CD14-positive monocyte (primary cell): ENCODE measurements at regions not wholly inside any gene's neighbourhood (a gene's known extent, or its start where the extent isn't known, plus 50 kb on each side); places are given as distances from the start of the nearest gene placed in this dataset.

Experiments used
- DNase-seq, 3 donors: peaks; one replicate each; pipeline ENCODE4 v3.0.0-alpha.2; 2011 to 2022
- H2AFZ ChIP-seq: 2 replicates; pipeline ENCODE4 v1.6.0; 2012; ENCODE audit warnings: mild to moderate bottlenecking, low read depth, low read length, inconsistent platforms; ENCODE audit not compliant: insufficient read depth, poor library complexity, severe bottlenecking
- H3K27ac ChIP-seq, 2 donors: 1 replicate in 1 of 2; 2 replicates in 1 of 2; pipeline ENCODE4 v1.5.1; 2012 to 2013; ENCODE audit warnings: low read length in 2 of 2, control low read depth in 1 of 2, inconsistent platforms in 1 of 2, low read depth in 1 of 2, mild to moderate bottlenecking in 1 of 2
- H3K27me3 ChIP-seq, 2 donors: one replicate each; pipeline versions ENCODE4 v1.6.0 to v1.6.1; 2011 to 2013; ENCODE audit warnings: low read length in 2 of 2; ENCODE audit not compliant: control insufficient read depth in 2 of 2, insufficient read depth in 2 of 2
- H3K36me3 ChIP-seq, 2 donors: replicated peaks in 1 of 2; 1 replicate in 1 of 2; 2 replicates in 1 of 2; pipeline versions ENCODE4 v1.5.1 to v1.6.1; 2012 to 2013; ENCODE audit warnings: low read length in 2 of 2, control low read depth in 1 of 2, inconsistent platforms in 1 of 2, mild to moderate bottlenecking in 1 of 2; ENCODE audit not compliant: insufficient read depth in 2 of 2, control insufficient read depth in 1 of 2
- H3K4me1 ChIP-seq, 2 donors: 1 replicate in 1 of 2; 2 replicates in 1 of 2; pipeline versions ENCODE4 v1.5.1 to v1.6.1; 2012 to 2013; ENCODE audit warnings: low read length in 2 of 2, control low read depth in 1 of 2, inconsistent platforms in 1 of 2, mild to moderate bottlenecking in 1 of 2, moderate library complexity in 1 of 2; ENCODE audit not compliant: insufficient read depth in 2 of 2, control insufficient read depth in 1 of 2
- H3K4me2 ChIP-seq: replicated peaks from 2 replicates; pipeline ENCODE3; 2012; ENCODE audit warnings: low read length, moderate library complexity, mild to moderate bottlenecking; ENCODE audit not compliant: poor library complexity, severe bottlenecking; ENCODE audit errors: extremely low read depth
- H3K4me3 ChIP-seq, 3 experiments: fragments of 200-600 bp in 1 of 3; sonication (generic) in 1 of 3; replicated peaks in 1 of 3; 1 replicate in 2 of 3; 2 replicates in 1 of 3; pipeline ENCODE4 v1.5.1; 2011 to 2013; ENCODE audit warnings: low read length in 3 of 3, mild to moderate bottlenecking in 3 of 3, control low read depth in 2 of 3, low read depth in 2 of 3, inconsistent platforms in 1 of 3, moderate library complexity in 1 of 3
- H3K79me2 ChIP-seq: 2 replicates; pipeline ENCODE4 v1.6.0; 2012; ENCODE audit warnings: mild to moderate bottlenecking, control low read depth, inconsistent platforms, low read length, moderate library complexity; ENCODE audit not compliant: insufficient read depth
- H3K9ac ChIP-seq: 2 replicates; pipeline ENCODE4 v1.6.0; 2017; ENCODE audit warnings: low read length, mild to moderate bottlenecking; ENCODE audit not compliant: insufficient read depth, poor library complexity, severe bottlenecking
- H3K9me3 ChIP-seq, 2 donors: replicated peaks in 1 of 2; 1 replicate in 1 of 2; 2 replicates in 1 of 2; pipeline versions ENCODE4 v1.5.1 to v1.6.1; 2012 to 2013; ENCODE audit warnings: low read length in 2 of 2, control low read depth in 1 of 2; ENCODE audit not compliant: control insufficient read depth in 1 of 2, insufficient read depth in 1 of 2
- H4K20me1 ChIP-seq: 2 replicates; pipeline ENCODE4 v1.6.0; 2012; ENCODE audit warnings: mild to moderate bottlenecking, low read length, control low read depth, moderate library complexity; ENCODE audit not compliant: insufficient read depth
- H3K27ac Mint-ChIP-seq, 7 donors: one replicate each; pipeline ENCODE4 v1.8.0; 2020; ENCODE audit warnings: mild to moderate bottlenecking in 7 of 7, mixed read lengths in 7 of 7, moderate library complexity in 6 of 7, inconsistent platforms in 2 of 7
- H3K27me3 Mint-ChIP-seq, 3 donors: one replicate each; pipeline ENCODE4 v1.8.0; 2021 to 2022; ENCODE audit warnings: low read depth in 3 of 3, mild to moderate bottlenecking in 3 of 3, mixed read lengths in 3 of 3, moderate library complexity in 3 of 3, inconsistent platforms in 1 of 3
- H3K36me3 Mint-ChIP-seq, 2 donors: one replicate each; pipeline ENCODE4 v1.8.0; 2020; ENCODE audit warnings: mixed read lengths in 2 of 2, inconsistent platforms in 1 of 2, mild to moderate bottlenecking in 1 of 2
- H3K4me1 Mint-ChIP-seq: one replicate; pipeline ENCODE4 v1.8.0; 2020; ENCODE audit warnings: mild to moderate bottlenecking, mixed read lengths
- H3K4me3 Mint-ChIP-seq, 2 donors: one replicate each; pipeline ENCODE4 v1.8.0; 2020; ENCODE audit warnings: mild to moderate bottlenecking in 2 of 2, mixed read lengths in 2 of 2, moderate library complexity in 1 of 2
- H3K9me3 Mint-ChIP-seq, 7 donors: one replicate each; pipeline ENCODE4 v1.8.0; 2020 to 2022; ENCODE audit warnings: mixed read lengths in 7 of 7, mild to moderate bottlenecking in 6 of 7, moderate library complexity in 6 of 7, inconsistent platforms in 2 of 7
- CTCF ChIP-seq: fragments of 200-600 bp; IDR thresholded peaks from one replicate; pipeline ENCODE4 v1.8.0; 2022; ENCODE audit warnings: antibody characterized with exemption, mild to moderate bottlenecking
- WGBS: methylation state at CpG from one replicate; pipeline ENCODE4 v1.1.5; 2013; ENCODE audit warnings: missing lambda C conversion rate; ENCODE audit not compliant: insufficient coverage; 5-methylcytosine and 5-hydroxymethylcytosine counted together
- intact Hi-C, 2 donors: fragments of 100-400 bp; cut with micrococcal nuclease; formaldehyde crosslinking; loops; one replicate each; pipeline versions ENCODE4 v1.15.0 to v1.15.1; 2023

GRCh38 chr2:151157000-151157735, 104.5 kb downstream of the RBM43 start:
- no peak overlapping the region for H3K4me3 ChIP-seq
- Mint-ChIP-seq H3K9me3 (peaks cover 0 to 3% (median 0%) of the 10 kb centered on the region in 7 donors), H3K27ac (no peak overlapping the region), H3K27me3 (peaks cover 0 to 7% (median 4%) of the 10 kb centered on the region in 3 donors), H3K36me3 (no peaks in the 10 kb centered on the region), H3K4me3 (no peak overlapping the region), H3K4me1 (no peaks in the 10 kb centered on the region)
- no peak for DNase-seq
- TF ChIP-seq CTCF = no peak
- H3K27me3 ChIP-seq = no peaks in the 10 kb centered on the region
- no CpG with 5 or more reads among the region's 5 CpGs for WGBS
- H3K4me2 ChIP-seq = no peak overlapping the region
- no peak overlapping the region for H2AFZ ChIP-seq
- intact Hi-C loops = no loop called here
- no peak overlapping the region for H3K9ac ChIP-seq
- H3K27ac ChIP-seq = no peak overlapping the region
- H3K9me3 ChIP-seq = no peaks in the 10 kb centered on the region
- H4K20me1 ChIP-seq = no peaks in the 10 kb centered on the region
- no peaks in the 10 kb centered on the region for H3K79me2 ChIP-seq
- no peaks in the 10 kb centered on the region for H3K4me1 ChIP-seq
- H3K36me3 ChIP-seq = no peaks in the 10 kb centered on the region

GRCh38 chr2:151156431-151156830, 105.2 kb downstream of the RBM43 start:
- Histone ChIP-seq H3K4me2 (no peak overlapping the region), H3K27me3 (no peaks in the 10 kb centered on the region), H3K4me1 (no peaks in the 10 kb centered on the region), H2AFZ (no peak overlapping the region), H3K79me2 (no peaks in the 10 kb centered on the region), H3K36me3 (no peaks in the 10 kb centered on the region), H3K9ac (no peak overlapping the region), H4K20me1 (no peaks in the 10 kb centered on the region), H3K27ac (no peak overlapping the region), H3K4me3 (no peak overlapping the region), H3K9me3 (no peaks in the 10 kb centered on the region)
- peaks cover 0 to 3% (median 0%) of the 10 kb centered on the region in 7 donors for H3K9me3 Mint-ChIP-seq
- no peaks in the 10 kb centered on the region for H3K4me1 Mint-ChIP-seq
- H3K27me3 Mint-ChIP-seq = peaks cover 0 to 7% (median 4%) of the 10 kb centered on the region in 3 donors
- intact Hi-C loops = no loop called here
- TF ChIP-seq CTCF = no peak
- DNase-seq = no peak
- H3K27ac Mint-ChIP-seq = no peak overlapping the region
- WGBS = 100% methylated on average over 1 of the region's 2 CpGs
- no peaks in the 10 kb centered on the region for H3K36me3 Mint-ChIP-seq
- no peak overlapping the region for H3K4me3 Mint-ChIP-seq
